T-helper 1 cell treated with Interleukin-12 subunit alpha and Interleukin-12 subunit beta and Interleukin-4 antibody, amounts not matched to agents 30 μg/mL and 1 μg/mL, for 36 hours (primary cell): ENCODE measurements at regions not wholly inside any gene's neighbourhood (a gene's known extent, or its start where the extent isn't known, plus 50 kb on each side); places are given as distances from the start of the nearest gene placed in this dataset.

ENCODE experiments used
- H3K27ac Mint-ChIP-seq: one replicate; pipeline ENCODE4 v1.8.0; 2021; ENCODE audit warnings: mild to moderate bottlenecking, mixed read lengths
- H3K27me3 Mint-ChIP-seq: one replicate; pipeline ENCODE4 v1.8.0; 2021; ENCODE audit warnings: low read depth, mixed read lengths
- H3K36me3 Mint-ChIP-seq: one replicate; pipeline ENCODE4 v1.8.0; 2021; ENCODE audit warnings: low read depth, mixed read lengths
- H3K4me1 Mint-ChIP-seq: one replicate; pipeline ENCODE4 v1.8.0; 2021; ENCODE audit warnings: low read depth, mixed read lengths
- H3K4me3 Mint-ChIP-seq: one replicate; pipeline ENCODE4 v1.8.0; 2021; ENCODE audit warnings: mild to moderate bottlenecking, moderate library complexity, mixed read lengths
- H3K9me3 Mint-ChIP-seq: one replicate; pipeline ENCODE4 v1.8.0; 2021; ENCODE audit warnings: mixed read lengths

- peaks cover 1% of the 10 kb centered on the region for H3K36me3 Mint-ChIP-seq
- no peaks in the 10 kb centered on the region for H3K4me1 Mint-ChIP-seq
- peaks cover 22% of the 10 kb centered on the region for H3K9me3 Mint-ChIP-seq
- H3K27ac Mint-ChIP-seq = no peak overlapping the region
- no peak overlapping the region for H3K4me3 Mint-ChIP-seq
- H3K27me3 Mint-ChIP-seq = peaks cover 3% of the 10 kb centered on the region
Measured at GRCh38 chr7:17447728-17448478, 149.5 kb downstream of the AHR start.

- no peaks in the 10 kb centered on the region for H3K4me1 Mint-ChIP-seq
- no peak overlapping the region for H3K4me3 Mint-ChIP-seq
- H3K27me3 Mint-ChIP-seq = peaks cover 3% of the 10 kb centered on the region
- peaks cover 1% of the 10 kb centered on the region for H3K36me3 Mint-ChIP-seq
- no peak overlapping the region for H3K27ac Mint-ChIP-seq
- peaks cover 22% of the 10 kb centered on the region for H3K9me3 Mint-ChIP-seq
Measured at GRCh38 chr7:17448479-17449423, 150.3 kb downstream of the AHR start.

GRCh38 chr7:17456541-17456940, 158.1 kb downstream of the AHR start:
- H3K9me3 Mint-ChIP-seq = peaks cover 4% of the 10 kb centered on the region
- no peak overlapping the region for H3K4me3 Mint-ChIP-seq
- no peaks in the 10 kb centered on the region for H3K36me3 Mint-ChIP-seq
- no peak overlapping the region for H3K27ac Mint-ChIP-seq
- no peaks in the 10 kb centered on the region for H3K4me1 Mint-ChIP-seq
- H3K27me3 Mint-ChIP-seq = no peaks in the 10 kb centered on the region

DNA sequence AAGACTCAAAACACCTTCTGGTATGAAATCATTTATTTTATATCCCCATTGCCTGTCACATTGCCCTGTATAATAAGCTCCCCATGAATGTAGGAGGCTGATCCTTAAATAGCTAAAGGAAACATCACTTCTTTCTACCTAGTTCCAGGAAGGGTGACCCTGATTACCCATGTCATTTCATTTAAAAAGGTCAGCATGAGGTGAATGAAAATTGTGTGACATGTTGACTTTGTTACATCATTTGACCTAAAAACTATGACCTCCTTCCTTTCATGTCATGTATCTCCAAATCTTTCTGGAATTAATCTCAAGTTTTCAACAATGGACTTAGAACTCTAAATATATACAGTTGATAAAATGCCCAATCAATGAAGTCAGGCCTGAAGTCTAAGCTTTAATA, 161.5 kb downstream of the AHR start:
- Mint-ChIP-seq H3K36me3 (no peaks in the 10 kb centered on the region), H3K4me1 (peaks cover 5% of the 10 kb centered on the region)

DNA sequence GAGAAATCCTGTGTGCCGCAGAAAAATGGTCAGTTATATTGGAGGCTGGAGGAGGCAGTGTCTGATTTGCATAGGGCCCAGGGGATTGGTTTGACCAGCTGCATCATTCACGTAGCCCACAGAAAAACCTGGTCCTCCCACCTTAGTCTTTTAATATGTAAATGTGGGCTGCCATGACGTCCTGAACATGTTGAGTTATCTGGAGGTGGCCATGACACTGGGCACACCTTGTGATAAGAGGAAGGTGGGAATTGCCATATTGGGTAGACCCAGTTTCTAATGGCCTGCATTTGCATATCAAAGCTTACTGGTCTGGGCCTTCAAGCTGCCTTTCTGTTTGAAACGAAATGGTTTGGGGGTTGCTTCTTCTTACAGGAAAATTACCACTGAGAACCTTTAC, 162.2 kb downstream of the AHR start:
- Mint-ChIP-seq H3K36me3 (no peaks in the 10 kb centered on the region), H3K9me3 (peaks cover 4% of the 10 kb centered on the region), H3K4me1 (peaks cover 5% of the 10 kb centered on the region), H3K27ac (no peak overlapping the region), H3K4me3 (no peak overlapping the region), H3K27me3 (no peaks in the 10 kb centered on the region)

More for the DNA sequence above, 161.5 kb downstream of the AHR start:
- Mint-ChIP-seq H3K27me3 (no peaks in the 10 kb centered on the region), H3K27ac (no peak overlapping the region), H3K4me3 (no peak overlapping the region), H3K9me3 (peaks cover 4% of the 10 kb centered on the region)

- Mint-ChIP-seq H3K36me3 (no peaks in the 10 kb centered on the region), H3K4me3 (no peak overlapping the region), H3K27ac (no peak overlapping the region), H3K9me3 (peaks cover 4% of the 10 kb centered on the region), H3K4me1 (peaks cover 8% of the 10 kb centered on the region), H3K27me3 (peaks cover 7% of the 10 kb centered on the region)
Measured at GRCh38 chr7:17462131-17462631, 163.7 kb downstream of the AHR start.

DNA sequence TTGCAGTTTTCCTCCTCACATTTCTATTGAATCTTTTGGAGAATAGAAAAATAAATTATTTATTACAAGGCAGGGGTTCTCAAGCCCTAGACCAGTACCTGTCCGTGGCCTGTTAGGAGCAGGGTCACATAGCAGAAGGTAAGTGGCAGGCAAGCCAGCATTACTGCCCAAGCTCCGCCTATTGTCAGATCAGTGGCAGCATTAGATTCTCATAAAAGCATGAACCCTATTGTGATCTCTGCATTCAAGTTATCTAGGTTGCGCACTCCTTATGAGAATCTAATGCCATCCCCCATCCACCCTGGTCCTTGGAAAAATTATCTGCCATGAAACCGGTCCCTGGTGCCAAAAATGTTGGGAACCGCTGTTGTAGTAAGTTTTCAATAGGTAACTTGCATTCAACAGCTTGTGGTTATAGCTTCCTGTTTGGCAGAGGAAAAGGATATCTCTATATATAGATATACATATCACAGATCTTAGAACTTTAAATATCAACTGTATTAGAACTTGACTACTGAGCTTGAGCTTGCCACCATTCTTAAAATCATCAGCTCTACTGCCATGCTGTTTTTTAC, 165.1 kb downstream of the AHR start:
- H3K4me3 Mint-ChIP-seq = peak overlapping the region; percentile 65

DNA sequence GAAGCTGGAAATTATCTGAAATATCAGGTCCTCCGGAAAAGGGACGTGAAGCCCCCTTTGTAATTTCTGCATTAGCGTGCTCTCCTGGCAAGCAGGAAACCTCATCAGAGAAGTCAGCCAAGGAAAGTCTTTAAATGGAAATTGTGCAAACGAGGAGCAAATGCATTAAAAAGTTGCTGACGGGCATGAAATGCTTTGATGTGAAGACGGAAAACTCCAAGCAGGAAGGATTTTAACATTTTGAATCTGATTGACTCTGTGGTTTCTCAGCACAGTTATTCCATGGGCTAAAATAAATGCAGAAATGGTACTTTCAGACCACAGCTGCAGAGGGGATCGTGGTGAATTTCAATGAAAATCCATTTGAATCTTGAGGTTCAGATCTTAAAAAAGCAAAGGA, 167.8 kb downstream of the AHR start:
- Mint-ChIP-seq H3K27ac (no peak overlapping the region), H3K36me3 (no peaks in the 10 kb centered on the region), H3K4me1 (peaks cover 8% of the 10 kb centered on the region), H3K9me3 (no peaks in the 10 kb centered on the region), H3K4me3 (no peak overlapping the region), H3K27me3 (peaks cover 11% of the 10 kb centered on the region)

More for the DNA sequence above, 165.1 kb downstream of the AHR start:
- no peaks in the 10 kb centered on the region for H3K36me3 Mint-ChIP-seq
- H3K27me3 Mint-ChIP-seq = peaks cover 11% of the 10 kb centered on the region
- peaks cover under 1% of the 10 kb centered on the region for H3K9me3 Mint-ChIP-seq
- no peak overlapping the region for H3K27ac Mint-ChIP-seq
- peaks cover 8% of the 10 kb centered on the region for H3K4me1 Mint-ChIP-seq

DNA sequence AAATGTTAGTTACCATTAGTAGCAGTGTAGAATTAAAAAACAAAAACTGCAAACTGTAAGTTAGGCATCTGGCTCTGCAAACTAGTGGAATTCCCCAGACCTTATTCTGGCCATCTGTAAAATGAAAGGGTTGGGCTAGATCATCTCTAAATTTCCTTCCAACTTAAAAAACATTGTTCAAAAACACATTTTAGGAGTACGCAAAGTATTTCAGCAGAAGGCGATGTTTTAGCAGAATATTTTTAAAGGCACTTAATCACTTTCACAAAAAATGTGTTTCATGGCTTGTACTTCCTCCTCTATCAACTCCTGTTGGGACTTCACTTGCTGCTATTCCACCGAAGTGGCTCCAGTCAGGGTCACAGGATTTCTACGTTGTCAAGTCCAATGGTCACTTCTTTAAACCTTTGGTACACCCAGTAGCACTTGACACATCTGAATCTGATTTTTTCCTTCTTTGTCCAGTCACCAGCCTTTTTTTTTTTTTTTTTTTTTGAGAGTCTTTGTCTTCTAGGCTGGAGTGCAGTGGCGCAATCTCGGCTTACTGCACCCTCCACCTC, 169.0 kb downstream of the AHR start:
- Mint-ChIP-seq H3K36me3 (no peaks in the 10 kb centered on the region), H3K4me1 (peaks cover 8% of the 10 kb centered on the region), H3K27ac (no peak overlapping the region), H3K9me3 (no peaks in the 10 kb centered on the region), H3K4me3 (no peak overlapping the region), H3K27me3 (peaks cover 11% of the 10 kb centered on the region)

- H3K36me3 Mint-ChIP-seq = no peaks in the 10 kb centered on the region
- peaks cover 5% of the 10 kb centered on the region for H3K27me3 Mint-ChIP-seq
- H3K27ac Mint-ChIP-seq = no peak overlapping the region
- H3K4me1 Mint-ChIP-seq = peaks cover under 1% of the 10 kb centered on the region
- H3K9me3 Mint-ChIP-seq = no peaks in the 10 kb centered on the region
- no peak overlapping the region for H3K4me3 Mint-ChIP-seq
Measured at GRCh38 chr7:17471325-17471724, 172.9 kb downstream of the AHR start.

GRCh38 chr7:17472518-17472917, 174.1 kb downstream of the AHR start:
- Mint-ChIP-seq H3K4me3 (no peak overlapping the region), H3K9me3 (no peaks in the 10 kb centered on the region), H3K27ac (no peak overlapping the region), H3K4me1 (no peaks in the 10 kb centered on the region), H3K36me3 (no peaks in the 10 kb centered on the region), H3K27me3 (peaks cover under 1% of the 10 kb centered on the region)

DNA sequence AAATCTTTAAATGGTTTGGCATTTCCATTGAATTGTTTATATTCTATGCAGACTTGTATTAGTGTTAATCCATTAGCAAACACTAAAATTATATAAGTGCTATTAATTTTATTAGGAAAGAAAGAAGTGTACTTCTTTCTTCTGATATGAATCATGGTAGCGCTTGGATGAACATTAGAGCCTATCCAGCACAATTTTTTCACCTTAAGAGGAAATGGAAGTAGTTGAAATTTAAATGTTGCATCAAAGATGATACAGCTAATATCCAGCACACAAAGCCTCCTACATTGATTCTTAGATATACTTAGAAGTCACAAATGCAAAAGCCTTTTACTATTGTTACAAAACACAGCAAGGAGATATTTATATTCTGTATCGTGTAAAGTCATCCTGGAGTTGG, 174.5 kb downstream of the AHR start:
- H3K4me1 Mint-ChIP-seq = no peaks in the 10 kb centered on the region

DNA sequence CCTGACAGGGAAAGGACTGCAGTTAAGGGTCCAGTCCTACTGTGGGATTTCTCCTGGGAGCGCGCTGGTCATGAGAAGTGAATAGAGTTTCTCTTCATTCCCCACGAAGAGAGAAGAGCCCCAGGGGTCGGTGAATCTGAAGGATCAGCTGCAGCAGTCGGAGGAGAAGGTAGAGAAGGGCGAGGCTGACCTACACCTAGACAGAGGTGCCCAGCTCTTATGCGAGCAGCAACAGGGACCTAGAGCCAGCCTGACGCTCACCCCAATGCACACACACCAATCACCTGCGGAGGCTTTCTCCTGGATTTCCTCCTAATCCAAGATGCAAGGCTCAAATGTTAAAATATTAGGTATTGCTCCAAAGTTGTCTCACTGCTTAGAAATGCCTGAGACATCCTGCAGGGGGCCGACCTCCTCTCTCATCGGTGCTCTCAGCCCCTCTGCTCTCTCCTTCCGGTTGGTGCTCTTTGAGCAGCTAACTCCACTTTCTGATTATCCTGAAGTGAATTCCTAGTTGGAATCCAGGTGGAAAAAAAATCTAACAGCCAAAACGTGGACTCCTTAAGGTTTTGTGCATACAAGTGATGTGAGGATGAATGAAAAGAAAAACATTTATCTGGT, 176.4 kb downstream of the AHR start:
- Mint-ChIP-seq H3K27me3 (no peaks in the 10 kb centered on the region), H3K4me3 (no peak overlapping the region), H3K9me3 (no peaks in the 10 kb centered on the region), H3K27ac (no peak overlapping the region), H3K36me3 (no peaks in the 10 kb centered on the region), H3K4me1 (no peaks in the 10 kb centered on the region)

More for the DNA sequence above, 174.5 kb downstream of the AHR start:
- H3K4me3 Mint-ChIP-seq = no peak overlapping the region
- no peaks in the 10 kb centered on the region for H3K27me3 Mint-ChIP-seq
- no peak overlapping the region for H3K27ac Mint-ChIP-seq
- H3K9me3 Mint-ChIP-seq = no peaks in the 10 kb centered on the region
- H3K36me3 Mint-ChIP-seq = no peaks in the 10 kb centered on the region

DNA sequence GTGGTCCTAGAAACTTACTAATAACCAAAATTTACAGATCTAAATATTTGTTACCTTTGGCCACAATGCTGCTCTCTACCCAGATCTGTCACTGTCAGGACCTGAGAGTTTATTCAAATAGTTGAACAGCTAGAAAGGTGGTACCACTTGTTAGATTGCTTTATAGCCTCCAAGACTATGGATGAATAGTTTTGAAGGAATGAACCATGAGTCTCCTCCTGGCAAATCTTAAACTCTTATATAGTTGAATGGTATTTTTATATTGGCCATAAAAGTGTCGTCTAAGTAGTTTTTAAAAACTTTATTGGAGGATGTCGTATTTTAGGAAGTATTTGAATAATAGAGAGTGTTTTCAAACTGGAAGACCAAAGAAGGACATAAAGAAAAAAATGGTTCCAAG, 178.7 kb downstream of the AHR start:
- Mint-ChIP-seq H3K36me3 (no peaks in the 10 kb centered on the region), H3K9me3 (no peaks in the 10 kb centered on the region), H3K27me3 (no peaks in the 10 kb centered on the region), H3K4me3 (no peak overlapping the region), H3K4me1 (no peaks in the 10 kb centered on the region), H3K27ac (no peak overlapping the region)
